HG02870 (cell line): ENCODE measurements at regions not wholly inside any gene's neighbourhood (a gene's known extent, or its start where the extent isn't known, plus 50 kb on each side); places are given as distances from the start of the nearest gene placed in this dataset.
"Not testable (repeated sequence)": the region's sequence is repeated elsewhere in the genome, so short reads cannot be mapped to it uniquely, and the experiment has no call there.

Experiments used
- ATAC-seq: cut with Tn5 transposase; IDR thresholded peaks from one replicate; pipeline ENCODE4 v1.9.1; 2021; ENCODE audit warnings: mild to moderate bottlenecking, moderate library complexity; ENCODE audit not compliant: unreplicated experiment

DNA sequence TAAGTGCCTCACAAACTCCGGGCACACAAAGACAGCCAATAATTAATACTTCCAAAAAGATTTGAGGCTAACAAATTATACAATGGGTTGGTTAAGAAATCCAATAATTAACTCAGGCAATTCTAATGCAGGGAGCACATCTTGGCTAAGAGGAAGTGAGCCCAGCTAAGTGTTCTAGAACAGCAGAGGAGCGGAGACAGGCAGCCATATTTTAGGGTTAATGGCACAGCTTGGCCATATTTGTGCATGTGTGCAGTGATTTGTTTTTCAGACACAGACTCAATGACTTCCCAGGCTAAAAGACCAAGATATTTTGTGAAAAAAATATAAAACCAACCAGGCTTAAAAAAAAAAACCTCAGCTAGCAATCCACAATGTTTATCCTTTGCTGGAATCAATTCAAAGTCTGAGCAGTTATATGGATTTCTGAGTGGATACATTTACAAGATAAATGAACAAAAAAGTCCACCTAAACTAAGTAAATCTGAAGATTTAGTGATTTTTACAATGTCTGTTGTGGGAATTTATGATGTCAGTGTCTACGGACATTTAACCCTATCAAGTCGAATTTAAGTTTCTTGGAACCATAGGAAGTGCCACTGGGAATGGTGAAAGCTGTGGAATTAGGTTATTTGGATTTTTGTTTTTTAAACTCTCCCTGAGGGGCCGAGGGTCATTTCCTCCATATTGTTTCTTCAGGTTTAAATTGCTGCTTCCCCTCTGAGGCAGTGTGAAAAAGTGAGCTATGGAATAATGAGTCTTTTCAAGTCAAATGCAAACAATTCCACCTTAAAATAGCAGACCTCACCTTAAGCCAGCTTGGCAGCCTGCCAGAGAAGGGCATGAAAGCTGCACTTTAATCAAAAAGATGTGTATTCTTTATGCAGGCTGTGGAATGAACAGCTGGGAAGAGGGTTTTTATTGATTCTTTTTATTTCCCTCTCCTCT, 413.7 kb upstream of the TBL1XR1 start:
- ATAC-seq, result no peak

GRCh38 chr3:177611752-177612334, 414.6 kb upstream of the TBL1XR1 start:
- ATAC-seq, result no peak

- no peak for ATAC-seq
These were observed 416.6 kb upstream of the TBL1XR1 start for GRCh38 chr3:177613901-177614300.

GRCh38 chr3:177615015-177615414, 417.7 kb upstream of the TBL1XR1 start:
- no peak for ATAC-seq

- no peak for ATAC-seq
These were observed 421.8 kb upstream of the TBL1XR1 start for GRCh38 chr3:177618873-177619733.

DNA sequence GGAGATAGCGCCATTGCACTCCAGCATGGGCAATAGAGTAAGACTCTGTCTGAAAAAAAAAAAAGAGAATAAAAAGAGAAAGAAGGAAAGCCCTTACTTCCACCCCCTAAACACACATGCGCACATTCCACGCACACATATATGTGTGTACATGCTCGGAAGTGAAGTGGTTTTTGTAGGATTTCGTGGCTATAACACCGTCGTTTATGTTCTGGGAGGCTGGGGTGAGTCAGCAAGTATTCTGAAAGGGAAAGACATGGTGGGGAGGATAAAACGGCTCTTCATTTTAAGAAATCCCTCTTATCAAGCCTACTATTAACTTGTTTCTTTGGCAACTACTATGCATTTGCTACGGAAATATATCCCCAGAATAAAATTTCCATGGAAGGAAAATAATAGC, 422.8 kb upstream of the TBL1XR1 start:
- no peak for ATAC-seq

DNA sequence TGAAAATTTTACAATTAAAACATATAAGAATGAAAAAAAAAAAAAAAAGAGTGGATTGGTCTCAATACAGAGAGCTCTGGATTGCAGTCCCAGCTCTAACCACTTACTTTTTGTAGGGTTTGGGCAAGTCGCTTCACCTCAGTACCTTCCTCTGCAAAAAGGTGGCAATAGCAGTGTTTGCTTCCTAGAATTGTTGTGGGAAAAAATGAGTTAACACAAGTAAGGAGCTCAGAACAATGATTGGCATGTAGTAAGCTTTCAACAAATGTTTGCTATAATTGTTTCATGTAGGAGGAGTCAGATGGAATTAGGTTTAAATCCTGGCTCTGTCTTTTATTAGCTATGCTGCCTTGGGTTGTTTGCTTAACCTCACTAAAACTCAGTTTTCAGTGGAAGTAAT, 425.2 kb upstream of the TBL1XR1 start:
- ATAC-seq, result no peak

- no peak for ATAC-seq
These were observed 425.8 kb upstream of the TBL1XR1 start for GRCh38 chr3:177622982-177623617.

DNA sequence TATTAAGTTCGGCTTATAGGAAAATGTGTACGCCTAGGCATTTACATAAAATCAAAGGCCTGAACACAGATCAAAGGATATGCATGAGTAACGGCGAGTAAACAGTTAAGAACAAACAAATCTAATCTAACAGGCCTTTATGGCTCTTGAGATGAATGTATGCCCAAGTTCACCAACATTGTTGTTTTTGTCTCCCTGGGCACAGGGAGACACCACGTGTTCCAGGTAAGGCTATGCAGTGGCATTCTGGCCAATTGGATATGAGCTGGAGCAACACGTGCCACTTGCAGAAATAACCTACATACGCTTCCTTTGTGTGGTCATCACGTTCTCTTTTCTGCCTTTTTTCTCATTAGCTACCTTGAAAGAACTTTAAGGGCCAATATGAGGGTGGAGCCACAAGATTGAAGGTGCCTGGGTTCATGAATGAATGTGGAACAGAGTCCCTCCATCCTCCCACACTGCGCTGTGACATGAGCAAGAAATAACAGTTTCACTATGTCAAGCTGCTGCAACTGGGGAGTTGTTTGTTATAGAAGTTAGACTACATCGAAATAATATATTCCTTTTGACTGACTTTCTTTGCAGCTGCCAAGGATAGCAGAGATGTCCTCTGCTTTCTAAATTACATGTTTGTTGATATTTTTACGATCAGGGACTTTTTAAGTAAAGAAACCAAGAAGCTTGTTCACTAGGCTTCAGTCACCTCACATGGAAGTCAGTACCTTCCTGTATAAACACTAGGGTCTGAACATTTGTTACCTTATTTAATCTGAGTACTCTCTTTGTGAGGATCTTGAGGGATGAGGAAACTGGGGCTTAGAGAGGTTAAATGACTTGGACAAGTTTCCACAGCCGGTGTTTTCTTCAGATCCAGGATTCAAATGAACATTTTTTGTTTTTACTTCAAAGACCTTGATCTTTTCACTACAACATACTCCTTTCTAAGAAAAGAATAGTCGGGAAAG, 427.5 kb upstream of the TBL1XR1 start:
- no peak for ATAC-seq

DNA sequence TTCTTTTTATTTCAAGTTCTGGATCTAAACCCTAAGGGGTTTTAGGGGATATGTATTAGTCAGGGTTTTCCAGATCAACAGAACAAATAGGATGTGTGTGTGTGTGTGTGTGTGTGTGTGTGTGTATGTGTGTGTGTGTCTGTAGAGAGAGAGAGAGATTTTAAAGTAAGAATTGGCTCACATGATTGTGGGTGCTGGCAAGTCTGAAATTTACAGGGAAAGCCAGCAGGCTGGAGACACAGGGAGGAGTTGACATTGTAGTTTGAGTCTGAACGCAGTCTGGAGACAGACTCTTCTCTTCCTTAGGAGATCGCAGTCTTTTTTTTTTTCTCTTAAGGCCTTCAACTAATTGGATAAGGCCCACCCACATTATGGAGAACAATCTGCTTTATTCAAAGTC, 428.8 kb upstream of the TBL1XR1 start:
- no peak for ATAC-seq

DNA sequence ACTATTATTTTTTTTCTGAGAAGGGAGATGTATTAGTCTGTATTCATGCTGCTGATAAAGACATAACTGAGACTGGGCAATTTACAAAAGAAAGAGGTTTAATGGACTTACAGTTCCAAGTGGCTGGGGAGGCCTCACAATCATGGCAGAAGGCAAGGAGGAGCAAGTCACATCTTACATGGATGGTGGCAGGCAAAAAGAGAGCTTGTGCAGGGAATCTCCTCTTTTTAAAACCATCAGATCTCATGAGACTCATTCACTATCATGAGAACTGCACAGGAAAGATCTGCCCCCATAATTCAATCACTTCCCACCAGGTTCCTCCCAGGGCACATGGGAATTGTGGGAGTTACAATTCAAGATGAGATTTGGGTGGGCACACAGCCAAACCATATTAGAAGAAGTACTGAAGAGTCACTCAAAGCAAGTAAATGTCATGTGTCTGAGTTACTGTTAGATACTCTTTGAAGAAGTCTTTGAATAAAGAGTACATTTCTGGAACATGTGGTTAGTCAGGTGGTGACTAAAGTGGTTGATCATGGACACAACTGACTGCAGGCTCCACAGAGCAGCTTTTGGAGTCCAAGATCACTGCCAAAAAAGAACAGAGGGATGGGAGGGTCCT, 430.9 kb upstream of the TBL1XR1 start:
- ATAC-seq, result not testable (repeated sequence)

- no peak for ATAC-seq
These were observed 432.0 kb upstream of the TBL1XR1 start for GRCh38 chr3:177629276-177629675.

- no peak for ATAC-seq
These were observed 436.5 kb upstream of the TBL1XR1 start for GRCh38 chr3:177633671-177634207.

DNA sequence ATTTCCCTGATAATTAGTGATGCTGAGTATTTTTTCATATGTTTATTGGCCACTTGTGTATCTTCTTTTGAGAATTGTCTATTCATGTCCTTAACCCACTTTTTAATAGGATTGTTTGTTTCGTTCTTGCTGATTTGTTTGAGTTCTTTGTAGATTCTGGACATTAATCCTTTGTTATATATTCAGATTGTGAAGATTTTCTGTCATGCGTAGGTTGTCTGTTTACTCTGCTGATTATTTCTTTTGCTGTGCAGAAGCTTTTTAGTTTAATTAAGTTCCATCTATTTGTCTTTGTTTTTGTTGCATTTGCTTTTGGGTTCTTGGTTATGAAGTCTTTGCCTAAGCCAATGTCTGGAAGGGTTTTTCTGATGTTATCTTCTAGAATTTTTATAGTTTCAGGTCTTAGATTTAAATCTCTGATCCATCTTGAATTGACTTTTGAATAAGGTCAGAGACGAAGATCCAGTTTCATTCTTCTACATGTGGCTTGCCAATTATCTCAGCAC, 438.4 kb upstream of the TBL1XR1 start:
- ATAC-seq, result not testable (repeated sequence)

- ATAC-seq, result no peak
These were observed 443.2 kb upstream of the TBL1XR1 start for GRCh38 chr3:177640319-177640965.

DNA sequence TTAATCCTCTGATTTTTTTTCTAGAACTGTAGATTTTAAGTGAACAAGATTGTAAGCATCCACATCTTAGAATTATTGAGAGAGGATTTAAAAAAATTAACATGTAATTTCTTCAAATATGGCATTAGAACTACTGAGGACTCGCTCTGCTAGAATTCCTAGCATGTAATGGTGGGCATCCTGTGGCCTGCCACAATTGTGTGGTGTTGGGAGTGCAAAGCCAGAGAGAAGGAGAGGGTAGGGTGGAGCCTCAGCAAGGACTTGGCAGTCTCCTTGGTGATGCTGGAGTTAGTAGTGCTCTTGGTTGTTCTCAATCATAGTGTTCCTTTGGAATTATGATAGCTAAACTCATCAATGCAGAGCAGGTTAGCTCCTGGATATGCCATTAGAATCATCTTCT, 443.9 kb upstream of the TBL1XR1 start:
- no peak for ATAC-seq

GRCh38 chr3:177642042-177642803, 444.9 kb upstream of the TBL1XR1 start:
- no peak for ATAC-seq

GRCh38 chr3:177642804-177643125, 445.5 kb upstream of the TBL1XR1 start:
- ATAC-seq, result no peak
